CD4-positive, alpha-beta T cell treated with Interferon alpha-2 for 1 hour (primary cell): ENCODE measurements at regions not wholly inside any gene's neighbourhood (a gene's known extent, or its start where the extent isn't known, plus 50 kb on each side); places are given as distances from the start of the nearest gene placed in this dataset.

ENCODE experiments used
- DNase-seq, 2 donors: peaks; one replicate each; pipeline ENCODE4 v3.0.0-alpha.2; 2020 to 2022

DNA sequence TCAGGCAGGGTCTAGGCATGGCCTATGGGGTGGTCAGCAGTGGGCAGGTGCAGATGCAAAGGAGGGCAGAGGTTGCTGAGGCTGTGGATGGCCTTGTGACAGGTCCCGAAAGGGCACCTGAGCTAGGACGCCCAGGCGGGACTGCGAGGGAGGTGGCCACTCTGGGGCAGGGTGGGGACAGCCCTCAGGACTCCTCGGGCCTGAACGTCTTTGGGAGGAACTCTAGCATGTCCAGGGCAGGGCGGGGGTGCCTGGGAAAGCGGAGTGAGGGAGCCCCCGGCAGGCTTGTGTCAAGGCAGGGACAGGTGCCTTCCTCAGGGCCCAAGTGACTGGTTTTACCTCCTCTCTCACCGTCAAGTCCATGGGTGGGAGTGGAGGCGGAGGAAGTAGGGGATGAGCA, 125.4 kb upstream of the WNT4 start:
- DNase-seq, result no peak

DNA sequence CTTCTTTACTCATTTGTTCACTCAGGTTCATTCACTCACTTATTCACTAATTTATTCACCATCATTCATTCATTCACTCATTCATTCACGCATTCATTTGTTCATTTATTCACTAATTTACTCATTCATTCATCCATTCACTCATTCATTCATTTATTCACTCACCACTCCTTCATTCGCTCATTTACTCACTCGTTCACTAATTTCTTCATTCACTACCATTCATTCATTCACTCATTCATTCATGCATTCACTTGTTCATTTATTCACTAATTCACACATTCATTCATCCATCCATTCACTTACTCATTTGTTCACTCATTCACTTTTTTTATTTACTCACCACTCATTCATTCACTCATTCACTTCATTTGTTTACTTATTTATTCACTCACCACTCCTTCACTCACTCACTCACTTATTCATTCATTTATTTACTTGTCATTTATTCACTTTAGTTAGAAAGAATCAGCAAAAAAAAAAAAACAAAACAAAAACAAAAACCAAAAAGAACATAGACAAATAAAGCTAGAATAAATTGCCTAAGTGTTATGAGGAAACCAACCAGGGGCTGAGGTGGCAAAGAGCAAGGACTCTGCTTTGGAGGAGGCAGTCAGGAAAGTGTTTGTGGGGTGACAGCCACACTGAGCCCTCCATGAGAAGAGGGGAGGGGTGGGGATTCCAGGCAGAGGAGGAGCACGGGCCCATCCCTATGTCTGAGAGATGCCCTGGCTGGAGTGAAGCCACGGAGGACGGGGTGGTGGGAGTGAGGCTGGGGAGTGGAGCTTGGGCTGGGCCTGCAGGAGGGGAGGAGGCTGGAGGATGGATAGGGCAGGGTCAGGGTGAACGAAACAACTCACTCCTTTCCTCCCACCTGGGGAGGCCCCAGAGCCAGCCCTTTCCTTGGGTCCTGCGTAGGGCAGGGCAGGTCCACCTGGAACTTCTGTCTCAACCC, 129.2 kb upstream of the WNT4 start:
- DNase-seq, result no peak

DNA sequence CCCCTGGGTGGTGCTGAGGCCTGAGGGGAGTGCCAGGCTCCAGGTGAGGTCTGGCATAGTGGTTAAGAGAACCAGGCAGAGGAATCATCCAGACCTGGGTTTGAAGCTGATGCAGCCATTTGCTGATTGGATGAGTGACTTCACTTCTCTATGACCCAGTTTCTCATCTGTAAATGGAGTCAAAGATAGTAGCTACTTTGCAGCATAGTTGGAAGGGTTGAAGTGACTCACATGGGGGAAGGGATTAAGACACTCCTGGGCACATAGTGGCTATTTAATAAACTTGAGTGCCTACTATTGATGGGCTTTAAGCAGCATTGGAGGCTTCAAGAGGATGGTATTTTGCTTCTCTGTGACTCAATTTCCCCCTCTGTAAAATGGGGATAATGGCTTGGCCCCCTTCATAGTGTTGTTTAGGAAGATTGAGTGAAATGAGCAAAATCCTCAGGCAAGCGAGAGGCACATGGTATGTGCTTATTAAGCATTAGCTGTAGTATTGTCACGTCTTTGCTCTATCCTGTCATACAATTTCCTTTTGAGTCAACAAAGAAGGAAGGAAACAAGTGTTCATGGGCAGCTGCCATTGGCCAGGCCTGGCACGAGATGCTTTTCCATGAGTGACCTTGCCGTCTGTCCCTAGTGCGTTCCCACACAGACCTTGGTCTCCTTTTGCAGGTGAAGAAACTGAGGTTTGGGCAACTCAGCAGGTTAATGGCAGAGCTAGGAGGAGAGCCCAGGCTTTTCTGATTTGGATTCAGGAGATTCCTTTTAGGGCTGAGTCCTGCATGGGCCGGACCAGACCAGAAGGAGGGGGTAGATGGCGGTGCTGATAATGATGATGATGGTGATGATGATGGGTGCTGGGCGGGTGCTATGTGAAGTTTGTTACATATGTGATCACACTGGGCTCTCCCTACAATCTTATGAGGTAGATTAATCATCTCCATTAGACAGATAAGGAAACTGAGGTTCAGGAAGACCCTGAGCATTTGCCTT, 131.1 kb upstream of the WNT4 start:
- no peak for DNase-seq

DNA sequence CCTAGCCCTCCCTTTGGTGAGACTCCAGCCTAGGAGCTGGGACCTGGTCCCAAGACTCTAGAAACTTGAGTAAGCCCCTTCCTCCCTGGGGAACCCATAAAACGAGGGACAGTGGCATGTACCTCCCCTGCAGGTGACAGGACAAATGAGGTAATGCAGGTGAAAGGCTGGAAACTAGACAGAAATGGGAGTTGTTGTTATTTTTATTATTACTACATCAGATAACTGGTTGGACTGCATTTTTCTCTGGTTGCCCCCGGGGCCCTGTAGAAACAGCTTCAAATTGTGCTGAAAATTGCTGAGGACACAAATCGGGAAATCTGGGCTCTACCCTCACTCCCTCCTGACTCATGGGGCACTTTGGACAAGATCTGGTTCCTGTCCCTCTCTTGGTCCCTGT, 132.3 kb upstream of the WNT4 start:
- no peak for DNase-seq

DNA sequence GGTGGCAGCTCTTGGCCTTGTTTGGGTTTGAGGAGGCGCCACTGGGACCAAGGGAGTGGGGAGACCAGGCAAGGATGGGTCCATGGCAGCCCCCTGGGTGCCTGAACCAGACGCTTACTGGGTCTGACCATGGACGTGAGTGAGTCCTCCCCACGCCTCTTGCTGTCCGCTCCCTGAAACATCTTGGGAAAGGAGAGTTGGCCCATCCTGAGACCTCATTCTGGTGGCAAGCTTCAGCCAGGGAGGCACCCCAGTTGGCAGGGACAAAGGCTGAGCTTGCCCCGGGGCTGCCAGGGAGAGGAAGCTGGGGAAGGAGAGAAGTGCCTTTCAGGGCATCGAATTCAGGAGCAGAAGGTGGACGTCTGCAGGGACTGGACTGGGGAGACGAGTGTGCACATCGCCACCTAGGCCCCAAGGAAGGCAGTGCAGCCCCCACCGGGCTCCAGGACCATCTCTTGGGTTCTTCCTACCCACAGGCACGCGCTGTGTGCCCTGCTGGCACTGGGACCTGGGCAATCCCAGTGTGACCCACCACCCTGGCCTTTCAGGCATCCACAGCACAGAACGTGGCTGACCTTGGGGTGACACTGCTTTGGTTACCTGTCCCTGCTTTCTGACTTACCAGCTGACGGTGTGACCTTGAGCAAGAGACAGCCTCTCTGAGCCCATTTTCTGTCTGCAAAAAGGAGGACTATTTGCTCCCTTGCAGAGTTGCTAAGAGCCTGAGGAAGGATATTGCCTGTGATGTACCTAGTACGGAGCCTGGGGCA, 132.9 kb upstream of the WNT4 start:
- DNase-seq, result peak in 1 of 2 donors; percentile 8

DNA sequence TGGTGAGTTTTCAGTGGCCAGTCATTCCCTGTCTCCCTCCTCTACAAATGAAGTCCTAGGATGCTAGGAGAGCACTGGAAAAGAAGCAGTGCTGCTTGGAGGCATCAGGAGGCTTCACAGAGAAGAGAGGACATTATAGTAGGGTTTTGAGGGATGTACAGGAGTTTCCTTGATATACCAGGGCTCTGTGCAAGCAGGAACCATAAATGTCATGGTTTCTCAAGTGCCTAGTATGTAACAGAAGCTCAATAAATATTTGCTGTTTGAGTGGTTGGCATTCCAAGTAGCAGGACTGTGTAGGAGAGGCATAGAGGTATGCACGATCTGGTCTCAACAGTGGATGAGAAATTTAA, 133.5 kb upstream of the WNT4 start:
- no peak for DNase-seq

DNA sequence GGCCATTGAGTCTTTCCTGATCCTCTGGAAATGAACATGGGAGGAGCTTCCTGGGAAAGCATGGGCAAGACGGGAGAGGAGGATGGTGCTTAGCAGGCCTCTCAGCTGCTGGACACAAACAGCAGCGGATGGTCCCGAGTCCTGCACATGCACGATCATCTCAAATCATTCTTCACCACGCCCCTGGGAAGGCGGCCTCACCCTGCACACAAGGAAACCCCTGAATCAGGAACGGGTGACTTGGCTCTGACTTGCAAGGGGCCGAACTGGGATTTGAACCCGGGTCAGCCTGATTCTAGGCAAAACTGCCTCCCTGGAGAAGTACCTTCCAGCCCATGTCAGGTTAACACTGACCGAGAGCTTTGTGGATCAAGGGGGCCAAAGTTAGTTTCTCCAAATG, 134.8 kb upstream of the WNT4 start:
- DNase-seq, result no peak

DNA sequence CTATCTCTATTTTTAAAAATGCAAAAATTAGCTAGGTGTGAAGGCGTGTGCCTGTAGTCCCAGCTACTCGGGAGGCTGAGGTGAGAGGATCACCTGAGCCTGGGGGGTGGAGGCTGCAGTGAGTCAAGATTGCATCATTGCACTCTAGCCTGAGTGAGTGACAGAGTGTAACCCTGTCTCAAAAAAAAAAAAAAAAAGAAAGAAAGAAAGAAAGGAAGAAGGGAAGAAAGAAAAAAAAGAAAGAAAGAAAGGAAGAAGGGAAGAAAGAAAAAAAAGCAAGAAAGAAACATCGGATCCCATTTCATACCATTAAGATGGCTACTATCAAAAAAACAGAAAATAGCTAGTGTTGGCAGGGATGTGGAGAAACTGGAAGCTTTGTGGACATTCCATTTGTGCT, 136.8 kb upstream of the WNT4 start:
- no peak for DNase-seq

DNA sequence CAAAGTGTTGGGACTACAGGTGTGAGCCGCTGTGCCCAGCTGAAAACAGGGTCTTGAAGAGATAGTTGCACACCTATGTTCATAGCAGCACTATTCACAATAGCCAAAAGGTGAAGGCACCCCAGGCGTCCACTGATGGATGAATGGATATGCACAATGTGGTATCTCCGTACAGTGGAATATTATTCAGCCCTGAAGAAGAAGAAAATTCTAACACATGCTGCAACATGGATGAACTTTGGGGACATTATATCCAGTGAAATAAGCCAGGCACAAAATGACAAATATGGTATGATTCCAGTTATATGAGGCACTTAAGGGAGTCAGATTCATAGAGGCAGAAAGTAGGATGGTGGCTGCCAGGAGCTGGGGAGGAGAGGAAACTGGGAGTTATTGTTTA, 137.6 kb upstream of the WNT4 start:
- no peak for DNase-seq

DNA sequence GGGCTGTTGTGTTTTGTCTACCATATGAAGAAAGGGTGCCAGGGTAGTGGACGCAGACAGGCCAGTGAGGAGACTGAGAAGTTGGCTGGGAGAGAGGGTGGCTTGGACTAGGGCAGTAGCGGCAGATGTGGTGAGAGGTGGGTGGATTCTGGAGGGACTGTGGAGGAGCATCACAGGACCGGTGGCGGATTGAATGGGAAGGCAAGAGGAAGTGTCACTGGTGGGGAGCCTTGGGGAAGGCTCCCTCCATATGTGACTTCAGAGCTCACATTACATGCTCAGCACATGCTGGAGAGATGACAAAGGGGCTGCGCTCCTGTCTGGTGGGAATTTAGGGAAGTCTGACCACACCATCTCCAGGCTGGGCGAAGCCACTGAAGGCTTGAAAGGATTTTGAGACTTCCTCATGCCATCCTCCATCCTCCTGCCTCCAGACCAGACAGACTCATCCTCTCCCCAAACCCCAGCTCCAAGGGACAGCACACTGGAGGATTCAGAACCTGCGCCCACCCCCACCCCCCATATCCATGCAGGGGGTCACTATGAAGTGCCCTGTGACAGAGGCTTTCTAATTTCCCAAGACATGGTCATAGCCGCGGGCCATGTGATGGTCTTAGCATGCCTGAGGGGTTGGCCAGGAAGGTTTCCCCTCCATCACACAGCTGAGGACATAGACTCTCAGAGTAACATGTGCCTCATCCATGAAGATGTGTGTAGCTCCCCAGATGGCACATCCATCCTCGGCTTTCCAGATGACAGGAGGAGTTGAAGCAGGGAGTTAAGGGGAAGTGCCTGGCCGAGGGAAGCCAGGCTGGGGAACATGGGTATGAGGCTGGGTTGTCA, 138.8 kb upstream of the WNT4 start:
- DNase-seq, result no peak

DNA sequence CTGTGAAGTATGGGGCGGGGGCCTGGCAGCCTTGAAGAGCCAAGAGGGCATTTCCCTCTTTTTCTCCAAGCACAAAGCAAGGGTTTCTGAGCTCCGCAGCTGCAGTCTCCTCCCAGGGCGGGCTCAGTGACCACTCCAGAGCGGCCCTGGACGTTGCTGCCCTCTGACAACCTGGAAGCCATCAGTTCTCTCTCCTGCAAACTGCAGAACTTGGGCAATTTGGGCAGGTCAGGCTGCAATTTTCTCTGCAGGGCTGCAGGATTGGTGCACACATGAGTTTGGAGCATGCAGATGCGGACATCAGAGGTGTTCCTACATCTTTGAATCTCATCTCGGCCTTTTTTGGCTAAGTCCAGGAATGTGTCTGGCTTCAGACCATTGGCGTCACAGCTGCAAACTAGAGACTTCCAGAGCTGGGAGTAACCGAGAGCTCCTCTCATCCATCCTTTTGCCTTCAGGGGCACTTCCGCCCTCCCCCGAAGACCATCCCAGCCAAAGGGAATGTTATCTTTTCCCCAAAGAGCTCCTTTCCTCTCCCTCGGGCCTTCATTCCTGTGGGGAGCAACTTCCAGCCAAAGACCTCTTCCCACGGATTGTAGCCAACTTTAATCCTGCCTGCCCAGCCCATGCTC, 139.6 kb upstream of the WNT4 start:
- no peak for DNase-seq

DNA sequence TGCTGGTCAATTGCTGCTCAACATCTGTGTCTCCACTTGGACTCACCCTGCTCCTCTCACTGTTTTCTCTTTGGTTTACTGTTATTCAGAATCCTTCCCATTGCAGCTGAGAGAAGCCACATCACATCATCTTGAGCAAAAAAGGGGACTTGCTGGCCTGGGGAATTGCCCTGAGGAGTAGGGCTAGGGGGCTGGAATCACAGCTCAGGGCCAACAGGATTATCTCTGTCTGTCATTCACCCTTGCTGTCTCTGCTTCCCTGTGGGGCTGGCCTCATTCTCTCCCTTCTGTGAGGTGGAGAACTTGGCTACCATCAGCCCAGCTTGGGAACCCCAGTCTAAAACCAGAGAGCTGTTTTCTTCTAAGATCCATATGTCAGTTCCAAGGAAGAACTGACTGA, 140.7 kb upstream of the WNT4 start:
- no peak for DNase-seq

DNA sequence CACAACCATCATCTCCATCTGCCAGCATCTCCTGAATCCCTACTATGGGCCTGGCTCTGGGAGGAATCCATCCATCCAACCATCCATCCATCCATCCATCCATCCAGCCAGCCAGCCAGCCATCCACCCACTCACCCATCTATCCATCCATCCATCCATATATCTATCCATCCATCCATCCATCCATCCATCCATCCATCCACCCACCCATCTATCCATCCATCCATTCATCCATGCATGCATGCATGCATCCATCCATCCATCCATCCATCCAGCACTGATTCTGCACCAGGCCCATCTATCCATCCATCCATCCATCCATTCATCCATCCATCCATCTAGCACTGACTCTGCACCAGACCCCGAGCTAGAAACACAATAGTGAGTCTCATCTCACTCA, 141.3 kb upstream of the WNT4 start:
- no peak for DNase-seq

DNA sequence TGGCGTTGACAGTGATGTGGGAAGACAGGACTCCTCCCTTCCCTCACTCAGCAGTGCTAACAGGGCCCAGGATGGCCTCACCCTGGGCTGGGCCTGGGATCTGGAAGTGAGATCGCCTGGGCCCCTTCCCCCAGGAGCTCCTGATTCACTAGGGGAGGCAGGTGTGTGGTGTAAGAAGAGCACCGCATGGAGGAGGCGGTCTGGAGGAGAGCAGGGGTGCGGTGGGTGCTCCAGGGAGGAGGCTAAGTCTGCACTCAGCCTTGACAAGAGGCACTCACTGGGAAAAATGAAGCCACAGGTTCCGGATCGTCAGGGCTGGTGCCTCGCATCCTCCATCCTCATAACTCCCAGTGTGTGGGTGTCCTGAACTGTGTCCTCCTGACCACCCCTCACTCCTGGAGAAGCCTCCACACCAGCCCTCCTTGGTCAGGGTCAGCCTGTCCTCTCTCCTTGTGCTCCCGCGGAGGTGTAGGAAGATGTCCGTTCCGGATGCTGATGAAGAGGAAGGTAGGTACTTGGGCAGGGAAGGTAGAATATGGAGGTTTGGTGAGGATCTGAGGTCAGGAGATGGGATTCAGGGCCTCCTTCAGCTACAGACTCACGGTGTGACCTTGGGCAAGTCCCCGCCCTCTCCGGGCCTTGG, 142.1 kb upstream of the WNT4 start:
- DNase-seq, result no peak

DNA sequence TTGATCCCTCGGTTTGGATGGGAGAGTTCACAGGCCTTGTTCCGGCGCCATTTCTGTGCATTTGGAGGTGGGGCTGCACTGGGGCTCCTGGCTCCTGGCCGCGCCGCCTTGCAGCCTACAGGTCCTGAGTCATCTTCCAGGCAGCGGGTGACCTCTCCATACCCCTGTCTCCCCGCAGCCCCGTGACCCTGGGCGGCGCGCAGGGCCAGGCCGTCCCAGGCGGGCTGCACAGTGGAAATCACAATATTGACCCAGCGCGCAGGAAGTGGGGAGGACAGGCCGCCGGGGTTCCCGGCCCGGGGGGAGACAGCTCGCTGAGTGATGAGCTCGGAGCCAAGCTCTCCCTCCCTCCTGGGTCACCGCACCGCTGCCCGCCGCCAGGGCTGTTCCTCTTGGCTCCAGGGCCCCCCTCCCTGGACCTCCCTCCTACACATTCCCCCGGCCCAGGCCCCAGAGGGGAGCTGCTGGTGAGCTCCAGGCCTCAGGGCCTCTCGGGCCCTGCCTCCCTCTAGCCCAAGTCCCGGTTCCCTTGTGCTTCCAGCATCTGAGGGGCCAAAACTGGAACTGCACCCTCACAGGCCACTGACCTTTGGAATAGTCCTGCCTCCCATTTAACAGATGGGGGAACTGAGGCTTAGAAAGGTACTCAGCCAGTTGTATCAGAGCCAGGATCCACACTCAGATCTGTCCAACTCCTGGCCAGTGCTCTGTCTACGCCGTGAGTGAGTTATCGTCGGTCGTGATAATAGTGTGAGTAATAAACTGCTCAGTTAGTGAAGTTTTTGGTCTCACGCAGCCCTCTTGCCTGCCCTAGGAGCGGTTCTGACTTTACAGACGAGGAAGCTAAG, 142.9 kb upstream of the WNT4 start:
- no peak for DNase-seq

DNA sequence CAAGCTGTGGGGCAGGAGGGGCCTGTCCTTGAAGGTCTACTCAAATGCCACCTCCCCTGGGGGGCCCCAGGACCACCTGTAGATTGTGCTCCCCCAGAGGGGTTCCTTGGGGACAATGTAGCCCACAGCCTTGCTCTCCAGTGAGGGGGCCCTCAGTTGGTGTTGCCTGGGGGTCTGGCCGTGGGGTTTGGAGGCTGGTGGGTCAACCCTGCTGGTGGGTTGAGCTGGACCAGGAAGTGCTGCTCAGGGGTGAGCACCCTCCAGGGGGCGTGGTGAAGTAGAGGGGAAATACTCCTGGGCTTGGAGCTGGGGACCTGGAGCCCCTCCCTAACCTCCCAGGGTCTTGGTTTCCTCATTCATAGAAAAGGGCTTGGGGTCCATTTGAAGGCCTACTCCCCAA, 143.6 kb upstream of the WNT4 start:
- no peak for DNase-seq

DNA sequence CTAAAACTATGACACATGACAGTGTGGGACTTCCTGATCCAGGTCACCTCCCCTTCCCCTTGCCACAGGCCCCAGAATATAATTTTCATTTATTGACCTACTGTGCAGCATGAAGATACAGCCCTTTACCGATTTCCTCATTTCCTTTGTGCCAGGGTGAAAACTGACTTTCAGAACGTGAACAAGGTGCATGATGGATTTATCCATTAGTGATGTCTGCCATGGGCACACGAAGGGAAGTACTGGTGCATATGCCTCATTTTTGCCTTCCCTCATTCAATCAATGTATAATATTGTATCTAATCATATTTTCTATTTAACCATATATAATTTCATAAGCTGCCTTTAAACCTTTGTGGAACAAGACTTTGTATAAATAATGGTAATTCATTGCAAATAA, 144.4 kb upstream of the WNT4 start:
- DNase-seq, result no peak

DNA sequence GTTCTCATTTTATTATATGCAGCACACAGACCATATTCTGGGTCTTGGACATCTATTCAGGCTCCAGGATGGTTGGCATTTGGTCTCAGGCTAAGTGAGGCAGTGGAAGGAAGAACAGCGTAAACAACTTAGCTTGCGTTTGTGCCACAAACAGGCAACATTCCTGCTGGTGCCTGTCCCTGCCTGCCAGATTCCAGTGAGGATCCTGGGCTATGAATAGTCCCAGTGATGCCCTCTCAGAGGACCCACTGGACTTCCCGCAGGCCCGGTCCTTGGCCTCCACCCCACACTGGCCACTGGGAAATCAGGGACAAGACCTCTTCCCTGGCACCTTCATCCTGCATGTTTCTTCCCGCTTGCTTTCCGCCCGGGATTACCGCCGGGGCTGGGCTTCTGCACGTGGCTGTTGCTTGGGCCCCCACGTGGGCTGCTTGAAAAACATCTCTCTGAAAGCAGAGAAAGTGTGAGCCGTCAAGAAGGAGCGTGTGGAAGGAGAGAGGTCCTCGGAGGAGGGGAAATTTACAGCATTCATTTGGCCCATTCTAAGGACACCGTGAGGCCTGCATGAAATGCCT, 145.1 kb upstream of the WNT4 start:
- no peak for DNase-seq

DNA sequence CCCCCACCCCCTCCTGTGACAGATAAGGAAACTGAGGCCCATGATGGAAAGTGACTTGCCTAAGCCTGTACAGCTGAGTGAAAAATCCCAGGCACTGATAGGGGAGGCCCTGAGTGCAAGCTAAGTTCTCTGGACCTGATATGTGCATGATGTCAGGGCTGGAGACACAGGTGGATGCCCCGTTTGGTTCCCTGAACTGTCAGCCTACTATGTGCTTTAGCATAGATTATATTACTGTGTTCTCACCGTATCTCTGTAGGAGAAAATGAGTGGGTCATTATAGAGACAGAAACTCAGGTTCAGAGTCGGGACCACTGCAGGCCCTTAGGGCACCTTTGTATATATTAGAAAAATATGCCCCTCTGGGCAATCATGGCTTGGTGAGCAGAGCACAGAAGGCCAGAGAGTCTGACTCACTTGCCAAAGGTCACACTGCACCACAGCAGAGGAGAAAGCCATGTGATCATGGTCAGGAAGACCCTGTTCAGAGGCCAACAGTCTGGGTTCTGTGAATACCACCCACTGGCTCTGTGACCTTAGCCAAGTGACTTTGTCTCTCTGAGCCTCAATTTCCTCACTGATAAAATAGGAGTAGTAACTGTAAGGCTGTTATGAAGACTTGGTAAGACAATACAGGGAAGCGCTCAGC, 145.8 kb upstream of the WNT4 start:
- DNase-seq, result no peak
